ENCODE measurements at regions not wholly inside any gene's neighbourhood (a gene's known extent, or its start where the extent isn't known, plus 50 kb on each side); places are given as distances from the start of the nearest gene placed in this dataset.
A peak's percentile ranks its signal among the peaks of the same experiment; 100 is the strongest.

- no peak for DNase-seq (ENCODE audit: low spot score)
Measured at GRCh38 chr2:216553482-216554240, 55.0 kb downstream of the RPL37A start.

- DNase-seq (ENCODE audit: low spot score) = no peak
Measured at GRCh38 chr2:216554286-216554685, 55.6 kb downstream of the RPL37A start.

GRCh38 chr2:216554755-216555154, 56.1 kb downstream of the RPL37A start:
- DNase-seq (ENCODE audit: low spot score) = no peak

GRCh38 chr2:216555274-216555673, 56.6 kb downstream of the RPL37A start:
- DNase-seq (ENCODE audit: low spot score) = peak; percentile 58

- DNase-seq (ENCODE audit: low spot score) = no peak
Measured at GRCh38 chr2:216556202-216556601, 57.6 kb downstream of the RPL37A start.

GRCh38 chr2:216557413-216557812, 58.8 kb downstream of the RPL37A start:
- no peak for DNase-seq (ENCODE audit: low spot score)

- no peak for DNase-seq (ENCODE audit: low spot score)
Measured at GRCh38 chr2:216557820-216558219, 59.2 kb downstream of the RPL37A start.

- DNase-seq (ENCODE audit: low spot score) = no peak
Measured at GRCh38 chr2:216559625-216560156, 61.0 kb downstream of the RPL37A start.

- peak; percentile 85 for DNase-seq (ENCODE audit: low spot score)
Measured at GRCh38 chr2:216560838-216561270, 62.2 kb downstream of the RPL37A start.

- peak; percentile 62 for DNase-seq (ENCODE audit: low spot score)
Measured at GRCh38 chr2:216562696-216563435, 64.2 kb downstream of the RPL37A start.

- no peak for DNase-seq (ENCODE audit: low spot score)
Measured at GRCh38 chr2:216563646-216564045, 65.0 kb downstream of the RPL37A start.

GRCh38 chr2:216564611-216565010, 66.0 kb downstream of the RPL37A start:
- no peak for DNase-seq (ENCODE audit: low spot score)

GRCh38 chr2:216565956-216566355, 67.3 kb upstream of the IGFBP2 start:
- no peak for DNase-seq (ENCODE audit: low spot score)

- no peak for DNase-seq (ENCODE audit: low spot score)
Measured at GRCh38 chr2:216568576-216568975, 64.6 kb upstream of the IGFBP2 start.

GRCh38 chr2:216569765-216570164, 63.5 kb upstream of the IGFBP2 start:
- no peak for DNase-seq (ENCODE audit: low spot score)

- DNase-seq (ENCODE audit: low spot score) = no peak
Measured at GRCh38 chr2:216570357-216570756, 62.9 kb upstream of the IGFBP2 start.

- DNase-seq (ENCODE audit: low spot score) = no peak
Measured at GRCh38 chr2:216571178-216571908, 61.9 kb upstream of the IGFBP2 start.

- no peak for DNase-seq (ENCODE audit: low spot score)
Measured at GRCh38 chr2:216571909-216572513, 61.2 kb upstream of the IGFBP2 start.

- no peak for DNase-seq (ENCODE audit: low spot score)
Measured at GRCh38 chr2:216572582-216573578, 60.3 kb upstream of the IGFBP2 start.

- peak; percentile 76 for DNase-seq (ENCODE audit: low spot score)
Measured at GRCh38 chr2:216574046-216574445, 59.2 kb upstream of the IGFBP2 start.
